NCI-H226 (cell line): ENCODE measurements at regions not wholly inside any gene's neighbourhood (a gene's known extent, or its start where the extent isn't known, plus 50 kb on each side); places are given as distances from the start of the nearest gene placed in this dataset.

Source experiments
- DNase-seq: peaks from one replicate; pipeline ENCODE4 v3.0.0-alpha.2; 2015

DNA sequence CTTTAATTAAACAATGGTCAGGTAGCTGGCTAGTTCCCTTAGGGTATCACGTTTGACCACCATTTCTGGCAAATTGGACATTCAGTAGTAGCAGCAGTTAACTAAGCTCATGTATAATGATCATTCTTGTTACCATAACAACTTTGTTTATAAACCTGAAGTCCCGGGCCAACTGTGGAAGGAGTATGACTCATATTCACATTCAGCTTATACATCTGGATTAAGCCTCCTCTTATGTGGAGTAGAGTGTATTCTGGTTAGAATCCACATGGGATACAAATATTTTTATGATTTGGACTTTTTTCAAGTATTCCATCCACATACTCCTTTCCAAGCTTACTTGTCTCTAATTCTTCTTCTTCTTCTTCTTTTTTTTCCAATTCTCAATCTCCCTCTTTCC lies 70.3 kb upstream of the ZSWIM2 start:
- DNase-seq, result peak; percentile 72

DNA sequence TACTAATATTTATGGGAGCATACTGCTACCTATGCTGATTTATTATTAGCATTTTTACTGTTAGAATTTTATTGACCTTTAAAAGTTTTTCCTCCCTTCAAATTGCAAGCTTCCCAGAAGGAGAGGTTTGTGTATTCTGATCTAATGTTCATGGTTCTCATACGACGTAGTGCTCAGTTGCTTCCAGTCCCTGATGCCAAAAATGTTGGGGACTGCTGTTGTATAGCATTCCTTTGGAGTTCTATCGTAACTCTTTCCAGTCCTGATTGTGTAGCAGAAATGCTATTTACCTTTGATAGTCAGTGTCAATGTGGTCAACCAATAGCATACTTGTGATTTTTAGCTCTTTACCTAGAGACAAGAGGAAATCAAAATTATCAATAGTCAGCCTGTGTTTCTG lies 69.5 kb upstream of the ZSWIM2 start:
- DNase-seq, result no peak

DNA sequence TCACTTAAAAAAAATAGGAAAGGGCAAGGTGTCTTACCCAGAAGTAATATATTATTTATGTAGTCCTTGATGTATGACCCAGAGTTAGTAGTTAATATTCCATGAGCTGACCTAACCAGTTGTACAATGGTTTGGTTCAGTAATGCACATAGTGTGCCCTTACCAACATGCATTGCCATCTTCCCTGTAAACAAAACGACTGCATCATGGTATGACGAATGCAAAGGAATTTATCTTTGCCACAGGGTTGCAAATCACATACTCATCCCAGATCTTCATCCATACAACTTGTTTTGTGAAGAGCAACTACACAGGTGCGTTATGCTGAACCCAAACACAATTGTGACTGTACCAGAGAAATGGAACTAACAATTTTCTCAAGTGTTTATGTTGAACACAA lies 68.9 kb upstream of the ZSWIM2 start:
- no peak for DNase-seq

DNA sequence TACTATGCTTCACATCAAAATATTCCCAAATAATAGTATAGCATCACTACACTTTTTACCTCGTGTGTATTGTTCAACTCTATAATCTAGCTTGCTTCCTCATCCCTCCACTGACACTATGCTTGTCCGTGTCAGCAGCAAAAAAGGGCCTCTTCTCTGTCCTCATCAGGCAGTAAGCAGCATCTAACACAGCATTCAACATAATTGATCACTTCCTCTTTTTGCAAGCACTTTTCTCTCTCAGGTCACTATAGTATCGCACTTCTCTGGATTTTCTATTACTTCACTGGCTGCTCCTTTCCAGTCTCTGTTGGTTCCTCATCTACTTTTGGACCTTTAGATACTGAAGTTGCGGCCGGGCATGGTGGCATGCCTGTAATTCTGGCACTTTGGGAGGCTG lies 64.9 kb upstream of the ZSWIM2 start:
- no peak for DNase-seq

DNA sequence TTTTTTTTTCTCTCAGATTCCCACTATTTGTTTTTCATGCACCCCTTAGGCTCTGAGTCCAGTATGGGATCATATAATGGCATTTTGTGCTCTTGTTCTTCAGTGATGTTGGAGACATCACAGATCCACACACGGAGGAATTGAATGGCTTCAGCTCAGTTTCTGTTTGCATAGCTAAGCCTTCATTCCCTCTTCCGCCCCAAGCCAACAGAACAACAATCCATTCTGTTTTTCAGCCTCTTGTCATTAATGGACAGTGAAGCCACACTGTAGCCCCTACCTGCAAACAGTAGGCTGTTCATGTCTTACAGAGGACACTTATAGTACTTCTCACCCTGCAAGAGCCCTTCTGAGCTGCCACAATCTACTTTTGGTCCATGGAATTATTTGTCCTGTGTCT lies 64.0 kb upstream of the ZSWIM2 start:
- no peak for DNase-seq

DNA sequence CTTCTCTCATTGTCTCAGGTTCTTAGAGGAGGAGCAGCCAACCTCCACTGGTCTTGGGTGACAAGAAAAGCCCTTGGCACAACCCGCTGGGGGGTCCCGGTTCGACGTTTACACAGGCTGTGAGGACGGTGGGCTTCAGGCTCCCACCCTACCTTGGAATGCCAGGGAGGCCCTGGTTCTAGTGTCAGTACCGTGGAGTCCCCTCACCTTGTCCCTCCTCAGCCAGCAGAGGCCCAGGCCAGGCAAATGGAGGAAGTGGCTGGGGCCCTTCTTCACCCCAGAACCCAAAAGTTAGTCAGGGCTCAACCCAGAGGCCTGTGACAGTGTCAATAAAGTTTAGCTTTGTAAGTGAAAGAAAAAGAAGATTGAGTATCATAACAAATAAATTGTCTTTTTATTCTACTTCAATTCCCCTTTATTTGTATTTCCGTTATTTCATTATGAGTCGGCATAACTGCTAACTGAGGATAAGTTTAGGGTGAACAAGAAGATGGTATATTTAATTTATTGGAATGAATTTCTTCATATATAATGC lies 62.6 kb upstream of the ZSWIM2 start:
- no peak for DNase-seq

DNA sequence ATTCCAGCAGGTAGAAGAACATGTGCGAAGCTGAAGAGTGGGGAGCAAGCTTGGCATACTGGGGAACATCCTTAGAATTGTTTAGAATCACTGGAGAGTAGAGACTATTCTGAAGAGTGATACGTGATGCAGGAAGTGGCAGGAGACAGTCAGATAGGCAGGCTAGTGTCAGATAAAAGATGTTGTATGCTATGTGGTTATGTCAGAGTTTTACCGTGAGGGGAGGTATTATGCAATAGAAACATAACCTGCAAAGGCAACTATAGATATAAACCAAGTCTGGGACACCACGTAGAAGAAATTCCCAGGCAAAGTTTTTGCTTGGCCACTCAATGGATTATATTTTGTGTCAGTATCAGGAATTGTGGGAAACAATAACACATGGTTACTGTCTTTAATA lies 62.0 kb upstream of the ZSWIM2 start:
- DNase-seq, result no peak

DNA sequence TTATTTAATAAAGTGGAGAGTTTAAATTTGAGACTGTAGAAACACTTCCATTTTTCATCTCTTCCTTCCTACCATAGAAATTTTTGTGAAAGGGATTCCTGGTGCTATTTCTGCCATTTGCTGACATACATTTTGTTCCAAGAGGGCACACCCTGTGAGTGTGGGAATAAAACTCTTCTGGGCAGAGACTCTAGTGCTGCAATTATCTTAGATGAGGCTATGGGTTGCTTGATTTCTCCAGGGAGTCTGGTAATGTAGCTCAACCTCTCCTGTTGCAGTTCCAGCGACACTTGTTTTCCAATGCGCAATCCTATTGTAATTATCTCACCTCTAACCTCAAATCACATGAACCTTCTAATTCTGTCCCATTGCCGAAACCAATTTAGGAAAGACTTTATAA lies 60.1 kb upstream of the ZSWIM2 start:
- no peak for DNase-seq

DNA sequence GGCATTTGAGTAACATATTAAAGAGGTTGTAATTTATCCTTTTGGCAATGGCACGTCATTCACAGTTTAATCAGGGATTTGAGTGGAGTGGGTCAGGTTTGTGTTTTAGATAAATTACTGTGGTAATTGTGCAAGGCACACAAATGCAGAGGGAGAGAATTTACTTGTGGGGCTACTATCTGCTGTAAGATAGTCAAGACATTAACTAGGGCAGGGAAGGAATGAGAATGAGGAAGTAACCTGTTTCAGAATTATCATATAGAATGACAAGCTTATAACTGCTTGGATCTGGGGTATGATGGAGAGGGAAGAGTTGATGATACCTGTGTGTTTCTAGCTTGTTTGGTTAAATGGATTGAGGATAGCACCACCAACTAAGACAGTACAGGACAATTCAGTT lies 58.9 kb upstream of the ZSWIM2 start:
- no peak for DNase-seq

DNA sequence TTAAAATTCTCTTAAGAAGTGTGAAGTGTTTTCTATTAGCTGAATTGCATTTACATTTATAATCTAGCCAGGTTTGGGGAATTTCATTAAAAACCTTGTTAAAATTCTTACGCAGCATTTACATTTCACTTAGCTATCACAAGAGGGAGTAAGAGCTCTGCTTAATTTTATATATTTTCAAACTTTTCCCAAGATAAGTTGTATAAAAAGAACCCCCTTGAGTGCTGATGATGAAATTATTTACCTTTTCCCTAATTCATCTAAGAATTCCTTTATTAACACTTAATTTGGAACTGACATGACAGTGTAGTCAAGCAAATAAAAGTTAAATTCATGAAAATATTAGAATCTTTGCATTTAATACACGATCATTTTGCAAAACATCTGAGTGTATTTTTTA lies 54.2 kb upstream of the ZSWIM2 start:
- no peak for DNase-seq
